Endodermal cell (in vitro differentiated cells): ENCODE measurements at regions not wholly inside any gene's neighbourhood (a gene's known extent, or its start where the extent isn't known, plus 50 kb on each side); places are given as distances from the start of the nearest gene placed in this dataset.
"Not testable (repeated sequence)": the region's sequence is repeated elsewhere in the genome, so short reads cannot be mapped to it uniquely, and the experiment has no call there.

Experiments used
- DNase-seq: peaks from one replicate; pipeline ENCODE4 v3.0.0-alpha.2; 2017
- H3K27ac ChIP-seq: 2 replicates; pipeline ENCODE4 v1.5.1; 2013; ENCODE audit warnings: mild to moderate bottlenecking, low read depth, low read length, moderate library complexity
- H3K27me3 ChIP-seq: 2 replicates; pipeline ENCODE4 v1.6.1; 2013; ENCODE audit warnings: mild to moderate bottlenecking, low read length, moderate library complexity; ENCODE audit not compliant: insufficient read depth, control insufficient read depth, poor library complexity, severe bottlenecking
- H3K36me3 ChIP-seq: 2 replicates; pipeline ENCODE4 v1.7.0; 2013; ENCODE audit warnings: mild to moderate bottlenecking, low read length, moderate library complexity; ENCODE audit not compliant: control insufficient read depth, insufficient read depth
- H3K4me1 ChIP-seq: one replicate; pipeline ENCODE4 v1.7.0; 2013; ENCODE audit warnings: low read length; ENCODE audit not compliant: control insufficient read depth, insufficient read depth
- H3K4me3 ChIP-seq: 2 replicates; pipeline ENCODE4 v1.5.1; 2013; ENCODE audit warnings: mild to moderate bottlenecking, low read length, moderate library complexity
- H3K9ac ChIP-seq: 2 replicates; pipeline ENCODE4 v1.6.1; 2013; ENCODE audit warnings: mild to moderate bottlenecking, low read length, moderate library complexity; ENCODE audit not compliant: poor library complexity, severe bottlenecking; ENCODE audit errors: extremely low read depth
- H3K9me3 ChIP-seq: 2 replicates; pipeline ENCODE4 v1.6.1; 2013; ENCODE audit warnings: mild to moderate bottlenecking, low read length, moderate library complexity; ENCODE audit not compliant: control insufficient read depth
- H3K27ac Mint-ChIP-seq: 2 replicates; pipeline ENCODE4 v1.8.0; 2020; ENCODE audit warnings: mixed read lengths
- H3K27me3 Mint-ChIP-seq: 2 replicates; pipeline ENCODE4 v1.8.0; 2021; ENCODE audit warnings: mild to moderate bottlenecking, mixed read lengths; ENCODE audit not compliant: insufficient read depth
- H3K36me3 Mint-ChIP-seq: 2 replicates; pipeline ENCODE4 v1.8.0; 2020; ENCODE audit warnings: low read depth, mixed read lengths
- H3K4me1 Mint-ChIP-seq: 2 replicates; pipeline ENCODE4 v1.8.0; 2020; ENCODE audit warnings: mixed read lengths
- H3K4me3 Mint-ChIP-seq: 2 replicates; pipeline ENCODE4 v1.8.0; 2020; ENCODE audit warnings: mild to moderate bottlenecking, moderate library complexity, mixed read lengths
- H3K9me3 Mint-ChIP-seq: 2 replicates; pipeline ENCODE4 v1.8.0; 2020; ENCODE audit warnings: mild to moderate bottlenecking, mixed read lengths
- CTCF ChIP-seq: fragments of 200-600 bp; sonication (generic); conservative IDR thresholded peaks from 2 replicates; pipeline ENCODE4 v1.5.0; 2021; ENCODE audit warnings: antibody characterized with exemption, mild to moderate bottlenecking
- WGBS, 2 experiments: methylation state at CpG; one replicate each; pipeline versions ENCODE4 v1.1.5 to v1.1.7; 2013; ENCODE audit warnings: missing lambda C conversion rate in 2 of 2, mixed read lengths in 1 of 2; ENCODE audit not compliant: insufficient coverage in 1 of 2, insufficient read length in 1 of 2; 5-methylcytosine and 5-hydroxymethylcytosine counted together

- no peak for TF ChIP-seq CTCF
- no peak for DNase-seq
- Mint-ChIP-seq H3K27me3 (peaks cover 92% of the 10 kb centered on the region), H3K36me3 (no peaks in the 10 kb centered on the region), H3K9me3 (peaks cover 6% of the 10 kb centered on the region), H3K4me1 (peaks cover 4% of the 10 kb centered on the region), H3K27ac (no peak overlapping the region), H3K4me3 (no peak overlapping the region)
- H3K36me3 ChIP-seq, result no peaks in the 10 kb centered on the region
- H3K4me3 ChIP-seq, result no peak overlapping the region
- H3K9me3 ChIP-seq, result no peaks in the 10 kb centered on the region
- H3K4me1 ChIP-seq, result no peaks in the 10 kb centered on the region
- H3K27ac ChIP-seq, result no peak overlapping the region
- peaks cover 55% of the 10 kb centered on the region for H3K27me3 ChIP-seq
- H3K9ac ChIP-seq, result no peak overlapping the region
- WGBS, 2 experiments, result 90 to 94% methylated on average over 1 to 3 of the region's 3 CpGs
Measured at GRCh38 chr6:51147756-51148155, 329.1 kb downstream of the TFAP2B start.

- Histone ChIP-seq H3K36me3 (no peaks in the 10 kb centered on the region), H3K4me1 (no peaks in the 10 kb centered on the region), H3K9me3 (no peaks in the 10 kb centered on the region), H3K9ac (no peak overlapping the region), H3K27ac (no peak overlapping the region), H3K27me3 (peaks cover 61% of the 10 kb centered on the region), H3K4me3 (no peak overlapping the region)
- Mint-ChIP-seq H3K36me3 (no peaks in the 10 kb centered on the region), H3K9me3 (no peaks in the 10 kb centered on the region), H3K4me3 (no peak overlapping the region), H3K27me3 (peaks cover 93% of the 10 kb centered on the region), H3K27ac (no peak overlapping the region), H3K4me1 (peaks cover 19% of the 10 kb centered on the region)
- TF ChIP-seq CTCF, result no peak
- no peak for DNase-seq
- 78 to 83% methylated on average over 3 of the region's 3 CpGs for WGBS, 2 experiments
Measured at GRCh38 chr6:51152594-51152993, 333.9 kb downstream of the TFAP2B start.

- no peaks in the 10 kb centered on the region for H3K4me1 ChIP-seq
- H3K4me1 Mint-ChIP-seq, result peaks cover 19% of the 10 kb centered on the region
- no peak overlapping the region for H3K27ac ChIP-seq
- no peaks in the 10 kb centered on the region for H3K36me3 Mint-ChIP-seq
- H3K27me3 Mint-ChIP-seq, result peaks cover 93% of the 10 kb centered on the region
- H3K9me3 Mint-ChIP-seq, result no peaks in the 10 kb centered on the region
- H3K27me3 ChIP-seq, result peaks cover 61% of the 10 kb centered on the region
- no peak overlapping the region for H3K4me3 ChIP-seq
- H3K9me3 ChIP-seq, result no peaks in the 10 kb centered on the region
- no peak for DNase-seq
- no peak for TF ChIP-seq CTCF
- 42 to 55% methylated on average over 2 of the region's 2 CpGs for WGBS, 2 experiments
- no peak overlapping the region for H3K27ac Mint-ChIP-seq
- no peak overlapping the region for H3K4me3 Mint-ChIP-seq
- no peaks in the 10 kb centered on the region for H3K36me3 ChIP-seq
- no peak overlapping the region for H3K9ac ChIP-seq
Measured at GRCh38 chr6:51153109-51153508, 334.4 kb downstream of the TFAP2B start.

GRCh38 chr6:51154925-51155324, 336.3 kb downstream of the TFAP2B start:
- H3K4me3 ChIP-seq, H3K27ac Mint-ChIP-seq, H3K4me1 ChIP-seq, DNase-seq, H3K36me3 Mint-ChIP-seq, H3K9me3 ChIP-seq, H3K9ac ChIP-seq, H3K36me3 ChIP-seq, H3K27ac ChIP-seq, H3K4me3 Mint-ChIP-seq, H3K9me3 Mint-ChIP-seq: not testable (repeated sequence)
- Mint-ChIP-seq H3K27me3 (peaks cover 89% of the 10 kb centered on the region), H3K4me1 (peaks cover 19% of the 10 kb centered on the region)
- 15% methylated on average over 1 of the region's 1 CpG; no CpG with 5 or more reads in 1 of the 2 experiments for WGBS, 2 experiments
- peaks cover 46% of the 10 kb centered on the region for H3K27me3 ChIP-seq

- H3K9ac ChIP-seq, H3K27ac Mint-ChIP-seq, H3K9me3 Mint-ChIP-seq, H3K4me1 ChIP-seq, H3K36me3 Mint-ChIP-seq, H3K27ac ChIP-seq, DNase-seq, H3K36me3 ChIP-seq, H3K4me3 Mint-ChIP-seq, H3K4me3 ChIP-seq, H3K4me1 Mint-ChIP-seq, H3K9me3 ChIP-seq: not testable (repeated sequence)
- WGBS, 2 experiments, result 88% methylated on average over 1 of the region's 1 CpG; no CpG with 5 or more reads in 1 of the 2 experiments
- H3K27me3 ChIP-seq, result peaks cover 25% of the 10 kb centered on the region
- peaks cover 77% of the 10 kb centered on the region for H3K27me3 Mint-ChIP-seq
Measured at GRCh38 chr6:51159260-51159659, 340.6 kb downstream of the TFAP2B start.
